Nephron progenitor cell (in vitro differentiated cells): ENCODE measurements at regions not wholly inside any gene's neighbourhood (a gene's known extent, or its start where the extent isn't known, plus 50 kb on each side); places are given as distances from the start of the nearest gene placed in this dataset.
"Not testable (repeated sequence)": the region's sequence is repeated elsewhere in the genome, so short reads cannot be mapped to it uniquely, and the experiment has no call there.

Experiments
- DNase-seq: peaks from one replicate; pipeline ENCODE4 v3.0.0; 2021
- H3K27ac Mint-ChIP-seq: 2 replicates; pipeline ENCODE4 v1.8.0; 2021; ENCODE audit warnings: mild to moderate bottlenecking, moderate library complexity, mixed read lengths
- H3K27me3 Mint-ChIP-seq: 2 replicates; pipeline ENCODE4 v1.8.0; 2021; ENCODE audit warnings: mild to moderate bottlenecking, low read depth, mixed read lengths; ENCODE audit not compliant: poor library complexity
- H3K36me3 Mint-ChIP-seq: 2 replicates; pipeline ENCODE4 v1.8.0; 2021; ENCODE audit warnings: low read depth, mixed read lengths
- H3K4me1 Mint-ChIP-seq: 2 replicates; pipeline ENCODE4 v1.8.0; 2021; ENCODE audit warnings: mixed read lengths
- H3K4me3 Mint-ChIP-seq: 2 replicates; pipeline ENCODE4 v1.8.0; 2021; ENCODE audit warnings: mild to moderate bottlenecking, moderate library complexity, mixed read lengths
- H3K9me3 Mint-ChIP-seq: 2 replicates; pipeline ENCODE4 v1.8.0; 2021; ENCODE audit warnings: mild to moderate bottlenecking, moderate library complexity, mixed read lengths
- CTCF ChIP-seq: fragments of 200-600 bp; sonication (generic); IDR thresholded peaks from 2 replicates; pipeline ENCODE4 v1.5.0; 2021; ENCODE audit warnings: antibody characterized with exemption

GRCh38 chr13:21297914-21298831 is 121.7 kb downstream of the MRPL57 start:
- Mint-ChIP-seq H3K9me3 (no peaks in the 10 kb centered on the region), H3K27ac (peak overlapping the region; percentile 75), H3K36me3 (peaks cover 4% of the 10 kb centered on the region), H3K4me3 (peak overlapping the region; percentile 92), H3K27me3 (no peaks in the 10 kb centered on the region), H3K4me1 (peaks cover 23% of the 10 kb centered on the region)
- peak; percentile 82 for DNase-seq
- peak; percentile 73 for TF ChIP-seq CTCF

- no peak for DNase-seq
- Mint-ChIP-seq H3K4me1 (peaks cover 19% of the 10 kb centered on the region), H3K4me3 (no peak overlapping the region), H3K27ac (no peak overlapping the region), H3K9me3 (no peaks in the 10 kb centered on the region), H3K36me3 (peaks cover 12% of the 10 kb centered on the region), H3K27me3 (no peaks in the 10 kb centered on the region)
- TF ChIP-seq CTCF: no peak
These were observed 127.8 kb downstream of the MRPL57 start for GRCh38 chr13:21304256-21304655.

GRCh38 chr13:21306300-21307073 is 130.0 kb downstream of the MRPL57 start:
- Mint-ChIP-seq H3K36me3 (peaks cover 12% of the 10 kb centered on the region), H3K4me1 (peaks cover 12% of the 10 kb centered on the region)
- DNase-seq, H3K9me3 Mint-ChIP-seq, H3K27me3 Mint-ChIP-seq, H3K27ac Mint-ChIP-seq, H3K4me3 Mint-ChIP-seq: not testable (repeated sequence)

- not testable (repeated sequence) for DNase-seq, H3K27me3 Mint-ChIP-seq, H3K27ac Mint-ChIP-seq, H3K4me3 Mint-ChIP-seq, H3K9me3 Mint-ChIP-seq
- peaks cover 12% of the 10 kb centered on the region for H3K36me3 Mint-ChIP-seq
- peaks cover 12% of the 10 kb centered on the region for H3K4me1 Mint-ChIP-seq
These were observed 130.7 kb downstream of the MRPL57 start for GRCh38 chr13:21307158-21307557.

- peaks cover 12% of the 10 kb centered on the region for H3K4me1 Mint-ChIP-seq
These were observed 132.4 kb downstream of the MRPL57 start for GRCh38 chr13:21308906-21309305.

GRCh38 chr13:21309542-21310172 is 133.2 kb downstream of the MRPL57 start:
- H3K4me1 Mint-ChIP-seq: peaks cover 12% of the 10 kb centered on the region
- no peaks in the 10 kb centered on the region for H3K9me3 Mint-ChIP-seq
- no peak overlapping the region for H3K4me3 Mint-ChIP-seq
- H3K36me3 Mint-ChIP-seq: no peaks in the 10 kb centered on the region
- H3K27ac Mint-ChIP-seq: no peak overlapping the region
- no peaks in the 10 kb centered on the region for H3K27me3 Mint-ChIP-seq
- no peak for DNase-seq
- no peak for TF ChIP-seq CTCF

More at GRCh38 chr13:21308906-21309305, 132.4 kb downstream of the MRPL57 start:
- no peaks in the 10 kb centered on the region for H3K27me3 Mint-ChIP-seq
- no peak overlapping the region for H3K4me3 Mint-ChIP-seq
- no peak for DNase-seq
- peaks cover 5% of the 10 kb centered on the region for H3K36me3 Mint-ChIP-seq
- H3K27ac Mint-ChIP-seq: no peak overlapping the region
- TF ChIP-seq CTCF: no peak
- H3K9me3 Mint-ChIP-seq: no peaks in the 10 kb centered on the region
